ENCODE measurements at regions not wholly inside any gene's neighbourhood (a gene's known extent, or its start where the extent isn't known, plus 50 kb on each side); places are given as distances from the start of the nearest gene placed in this dataset.

- no peak for DNase-seq
Observed at GRCh38 chr4:142974328-142974727, 128.2 kb upstream of the INPP4B start.

GRCh38 chr4:142975618-142976017 lies 129.5 kb upstream of the INPP4B start:
- no peak for DNase-seq

GRCh38 chr4:142976482-142976881 lies 130.4 kb upstream of the INPP4B start:
- DNase-seq: no peak

GRCh38 chr4:142977182-142977581 lies 131.1 kb upstream of the INPP4B start:
- no peak for DNase-seq

DNA sequence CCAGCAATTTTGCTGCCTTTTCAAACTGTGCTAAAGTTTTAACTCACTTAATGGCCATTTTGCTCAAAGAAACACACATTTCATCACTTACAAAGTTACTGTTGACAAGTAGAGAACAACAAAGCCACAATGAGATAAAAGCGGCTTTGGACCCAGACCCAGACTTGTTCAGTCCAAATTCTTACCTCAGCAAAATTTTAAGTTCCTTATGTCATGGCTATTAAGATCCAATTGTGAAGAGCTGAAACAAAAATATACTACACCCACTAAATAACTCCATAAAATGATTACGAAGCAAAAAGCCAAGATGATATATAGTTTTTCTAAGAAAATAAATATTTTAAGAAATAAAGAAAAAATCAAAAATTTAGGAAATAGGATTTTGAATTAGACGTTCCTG lies 137.0 kb upstream of the INPP4B start:
- no peak for DNase-seq

DNA sequence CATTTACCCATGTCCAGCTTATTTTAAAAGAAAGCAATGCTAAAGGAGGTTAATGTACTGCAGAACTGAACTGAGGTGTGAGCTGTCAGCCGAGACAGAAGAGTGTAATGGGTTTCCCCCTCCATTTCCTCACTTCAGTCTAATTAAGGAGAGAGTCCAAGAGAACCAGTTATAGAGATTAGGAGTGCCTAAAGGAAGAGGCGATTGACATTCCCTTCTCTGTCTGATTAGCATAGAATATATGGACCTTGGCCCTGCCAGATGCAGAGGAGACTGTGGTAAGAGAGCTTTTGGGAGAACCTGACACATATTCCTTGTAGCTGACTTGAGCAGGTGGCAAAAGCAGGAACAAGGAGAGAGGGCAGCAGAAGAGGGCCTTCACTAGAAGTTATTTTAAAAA lies 137.5 kb upstream of the INPP4B start:
- no peak for DNase-seq

DNA sequence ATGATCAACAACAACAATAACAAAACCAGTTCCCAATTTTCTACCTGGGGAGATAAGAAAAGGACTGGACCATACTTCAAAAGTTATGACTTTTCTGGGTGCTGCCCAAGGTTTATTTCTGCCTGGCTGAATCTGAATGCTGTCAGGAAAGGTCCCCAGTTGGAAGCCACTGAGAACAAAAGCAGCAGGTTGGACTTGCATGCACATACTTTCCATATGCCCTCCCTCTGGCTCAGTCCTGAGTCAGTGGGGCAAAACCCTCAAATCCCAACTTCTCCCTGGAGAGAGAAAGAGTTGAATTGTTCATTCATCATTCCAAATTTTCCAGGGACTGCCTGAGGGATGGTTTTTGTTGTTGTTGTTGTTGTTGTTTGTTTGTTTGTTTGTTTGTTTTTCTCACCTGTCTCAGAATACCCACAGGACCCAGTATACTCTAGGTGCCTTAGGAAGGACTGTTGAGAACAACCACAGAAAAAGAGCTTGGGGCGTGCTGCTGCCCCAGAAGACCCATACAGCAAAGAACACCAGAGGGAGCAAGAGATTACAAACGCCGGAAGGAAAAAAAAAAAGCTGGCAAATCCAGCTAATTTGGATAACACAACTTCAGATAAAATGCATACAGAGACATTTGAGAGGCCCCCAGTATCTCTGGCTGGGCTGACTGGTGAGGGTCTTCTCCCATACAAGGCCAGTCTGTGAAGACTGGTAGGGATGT lies 138.9 kb upstream of the INPP4B start:
- no peak for DNase-seq

- no peak for DNase-seq
Observed at GRCh38 chr4:143016171-143016570, 168.5 kb upstream of the USP38 start.

GRCh38 chr4:143017210-143017609 lies 167.5 kb upstream of the USP38 start:
- DNase-seq: no peak

DNA sequence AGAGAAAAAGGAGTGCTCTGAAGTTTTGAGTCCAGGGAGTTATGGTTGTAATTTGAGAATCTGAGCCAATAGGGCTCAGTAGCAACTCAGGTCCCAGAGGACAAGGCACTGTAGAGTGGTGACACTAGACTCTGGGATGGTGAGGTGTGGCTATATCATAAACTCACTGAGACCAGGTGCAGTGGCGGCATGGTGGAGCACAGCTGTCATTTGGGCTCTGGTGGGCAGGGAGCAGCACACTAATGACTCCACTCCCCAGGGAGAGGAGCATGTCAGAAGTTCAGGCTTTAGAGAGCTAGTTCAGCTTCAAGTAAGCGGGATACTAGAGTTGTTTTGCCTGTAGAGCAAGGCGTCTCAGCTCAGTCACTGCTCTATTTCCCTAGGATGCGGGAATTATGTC lies 165.4 kb upstream of the USP38 start:
- no peak for DNase-seq

- no peak for DNase-seq
Observed at GRCh38 chr4:143021384-143021783, 163.3 kb upstream of the USP38 start.

DNA sequence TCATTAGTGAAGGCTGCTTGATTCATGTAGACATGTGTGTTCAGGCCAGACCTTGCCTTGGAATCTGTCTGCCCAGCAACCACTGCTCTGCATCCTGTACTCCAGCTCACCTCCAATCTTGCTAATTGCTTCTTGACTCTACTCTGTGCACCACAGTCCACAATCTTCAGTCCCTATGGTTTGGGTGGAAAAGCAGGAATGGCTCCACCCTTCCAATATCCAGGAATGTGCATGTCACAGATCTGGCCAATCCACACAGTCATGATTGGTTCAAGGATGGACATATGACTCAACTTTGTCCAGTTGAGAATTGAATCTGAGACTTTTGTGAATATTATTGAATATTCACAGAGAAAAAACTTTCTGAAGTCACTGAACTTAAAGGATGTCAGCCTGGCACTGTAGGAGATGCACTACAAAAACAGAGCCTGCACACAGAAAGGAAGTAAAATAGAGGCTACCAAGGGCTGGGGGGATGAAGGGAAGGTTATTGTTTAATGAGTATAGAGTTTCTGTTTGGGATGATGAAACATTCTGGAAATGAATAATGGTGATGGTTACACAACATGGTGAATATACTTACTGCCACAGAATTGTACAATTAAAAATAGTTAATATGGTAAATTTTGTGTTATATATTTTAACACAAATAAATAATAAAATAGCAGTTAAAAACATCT lies 161.3 kb upstream of the USP38 start:
- DNase-seq: no peak

DNA sequence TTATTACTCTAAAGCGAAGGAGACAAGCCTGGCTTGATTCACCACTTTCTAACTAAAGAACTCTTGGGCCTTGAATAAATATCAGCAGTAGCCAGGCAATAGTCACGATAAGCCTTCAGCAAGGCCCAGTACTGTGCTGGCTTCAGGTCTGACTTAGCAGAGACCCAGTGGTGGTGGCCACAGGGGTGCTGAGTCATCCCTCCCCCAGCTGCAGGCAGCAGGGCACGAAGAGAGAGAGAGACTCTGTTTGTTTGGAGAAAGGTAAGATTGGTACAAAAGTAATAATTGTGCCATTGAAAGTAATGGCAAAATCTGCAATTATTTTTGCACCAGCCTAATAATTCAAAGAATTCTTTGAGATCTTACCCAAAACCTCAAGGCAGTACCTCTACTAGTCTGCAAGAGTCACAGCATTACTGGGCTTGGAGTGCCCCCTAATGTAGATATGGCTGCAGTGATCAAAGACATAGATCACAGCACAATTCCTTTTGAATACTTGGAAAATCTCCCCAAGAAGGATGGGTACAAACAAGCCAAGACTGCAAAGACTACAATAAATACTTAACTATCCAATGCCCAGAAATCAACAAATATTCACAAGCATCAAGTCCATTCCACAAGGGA lies 159.5 kb upstream of the USP38 start:
- DNase-seq: no peak

DNA sequence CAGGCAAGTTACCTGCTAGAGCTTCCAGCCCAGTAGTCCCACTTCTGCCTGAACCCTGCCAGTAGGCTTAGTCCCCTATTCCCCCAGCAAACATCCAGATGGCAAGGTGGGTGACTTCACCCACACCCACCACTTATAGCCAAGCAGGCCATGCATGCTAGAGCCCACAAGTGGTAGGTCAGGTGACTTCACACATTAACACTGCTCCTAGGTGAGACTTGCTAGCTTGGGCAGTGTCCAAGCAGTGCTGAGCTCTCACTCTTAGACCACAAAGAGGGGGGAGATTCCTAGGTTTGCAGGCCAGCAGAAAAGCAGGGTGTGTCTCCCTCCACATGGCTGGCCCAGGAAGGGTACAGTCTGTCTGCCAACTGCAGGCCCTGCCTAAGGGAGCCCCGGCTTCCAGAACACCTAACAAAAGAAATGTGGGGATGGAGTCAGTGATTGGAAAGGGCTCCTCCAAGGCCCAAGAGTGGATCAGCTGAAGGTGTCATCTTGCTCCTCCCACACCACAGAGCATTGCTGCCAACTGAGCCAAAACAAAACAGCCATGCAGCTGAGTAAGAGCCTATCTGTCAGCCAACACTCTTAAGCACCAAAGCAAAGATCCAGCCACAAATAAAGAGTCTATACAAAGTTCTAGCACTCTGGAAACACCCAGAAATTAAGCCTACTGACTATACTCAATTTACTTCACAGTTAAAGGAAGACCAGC lies 158.1 kb upstream of the USP38 start:
- DNase-seq: no peak

GRCh38 chr4:143035661-143036060 lies 149.1 kb upstream of the USP38 start:
- no peak for DNase-seq

DNA sequence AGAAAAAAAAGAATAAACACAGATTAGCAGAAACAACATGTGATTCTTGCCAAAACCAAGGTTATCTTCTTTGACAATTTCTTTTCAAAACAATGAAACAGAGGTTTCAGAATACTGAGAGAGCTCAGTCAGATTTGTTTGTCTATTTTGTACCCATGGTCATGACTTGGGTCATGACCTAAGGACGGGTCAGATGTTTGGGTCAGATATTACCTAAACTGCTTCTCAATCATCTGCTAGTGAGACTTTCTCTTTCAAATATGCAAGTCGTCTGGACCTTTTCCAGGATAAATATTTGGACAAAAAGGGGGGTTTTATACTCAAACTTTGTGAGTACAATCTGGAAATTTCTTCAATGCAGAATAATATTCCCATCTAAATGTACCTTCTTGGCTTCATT lies 148.3 kb upstream of the USP38 start:
- DNase-seq: no peak

- no peak for DNase-seq
Observed at GRCh38 chr4:143046454-143046853, 138.3 kb upstream of the USP38 start.

GRCh38 chr4:143046906-143047305 lies 137.8 kb upstream of the USP38 start:
- DNase-seq: no peak

- no peak for DNase-seq
Observed at GRCh38 chr4:143054971-143055370, 129.7 kb upstream of the USP38 start.

- no peak for DNase-seq
Observed at GRCh38 chr4:143055997-143056396, 128.7 kb upstream of the USP38 start.

- no peak for DNase-seq
Observed at GRCh38 chr4:143071351-143071750, 113.4 kb upstream of the USP38 start.

GRCh38 chr4:143076723-143077122 lies 108.0 kb upstream of the USP38 start:
- no peak for DNase-seq

DNA sequence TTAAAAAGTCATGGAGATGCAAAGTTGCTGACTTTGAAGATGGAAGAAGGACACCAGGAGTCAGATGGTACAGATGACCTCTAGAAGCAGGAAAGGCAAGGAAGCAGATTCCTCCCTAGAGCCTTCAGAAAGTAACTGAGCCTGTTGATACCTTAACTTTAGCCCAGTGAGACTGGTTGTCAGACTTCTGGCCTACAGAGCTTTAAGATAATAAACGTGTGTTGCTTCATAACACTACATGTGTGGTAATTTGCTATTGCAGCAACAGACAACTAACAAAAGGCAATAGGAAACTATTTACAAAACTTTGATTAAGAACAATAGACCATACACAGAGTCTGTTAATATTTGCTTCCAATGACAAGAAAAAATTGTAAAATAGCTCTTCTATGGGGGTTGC lies 102.0 kb upstream of the USP38 start:
- DNase-seq: no peak
